MCF 10A (cell line): ENCODE measurements at regions not wholly inside any gene's neighbourhood (a gene's known extent, or its start where the extent isn't known, plus 50 kb on each side); places are given as distances from the start of the nearest gene placed in this dataset.
A peak's percentile ranks its signal among the peaks of the same experiment; 100 is the strongest.

Experiments
- BruUV-seq: library from RNA; stranded (reverse); fragments of 400-500 nt; replicated peaks from 2 replicates; lab custom pipeline; 2021; lab: Mats Ljungman, UMichigan
- CTCF ChIA-PET: fragments of 300-600 bp; sonication (Branson Sonifier 250); formaldehyde crosslinking; extraction: SDS; loops from one replicate; lab custom pipeline; 2021; ENCODE audit warnings: antibody characterized with exemption, inconsistent platforms; lab: Yijun Ruan, JAX
- POLR2A ChIA-PET: fragments of 300-600, 350-650 bp; sonication (Branson Sonifier 250); formaldehyde crosslinking; extraction: SDS; loops from one replicate; lab custom pipeline; 2020; ENCODE audit warnings: antibody characterized with exemption, inconsistent platforms; lab: Yijun Ruan, JAX
- DNase-seq: peaks from one replicate; pipeline ENCODE4 v3.0.0-alpha.2; 2018; ENCODE audit not compliant: unreplicated experiment
- H3K27ac Mint-ChIP-seq: one replicate; pipeline ENCODE4 v1.8.0; 2022; ENCODE audit warnings: mild to moderate bottlenecking, low read depth, mixed read lengths; ENCODE audit not compliant: unreplicated experiment
- H3K27me3 Mint-ChIP-seq: one replicate; pipeline ENCODE4 v1.8.0; 2022; ENCODE audit warnings: mixed read lengths; ENCODE audit not compliant: insufficient read depth, unreplicated experiment
- H3K36me3 Mint-ChIP-seq: one replicate; pipeline ENCODE4 v1.8.0; 2022; ENCODE audit warnings: mild to moderate bottlenecking, moderate library complexity, mixed read lengths; ENCODE audit not compliant: insufficient read depth, unreplicated experiment
- H3K4me1 Mint-ChIP-seq: one replicate; pipeline ENCODE4 v1.8.0; 2022; ENCODE audit warnings: mixed read lengths; ENCODE audit not compliant: insufficient read depth, unreplicated experiment
- H3K4me3 Mint-ChIP-seq: one replicate; pipeline ENCODE4 v1.8.0; 2022; ENCODE audit warnings: mild to moderate bottlenecking, moderate library complexity, mixed read lengths; ENCODE audit not compliant: unreplicated experiment
- H3K9me3 Mint-ChIP-seq: one replicate; pipeline ENCODE4 v1.8.0; 2022; ENCODE audit warnings: mixed read lengths; ENCODE audit not compliant: unreplicated experiment
- CTCF ChIP-seq: fragments of 200-600 bp; IDR thresholded peaks from one replicate; pipeline ENCODE4 v1.8.0; 2022; ENCODE audit warnings: antibody characterized with exemption, mild to moderate bottlenecking; ENCODE audit not compliant: unreplicated experiment
- intact Hi-C: fragments of 100-400 bp; cut with micrococcal nuclease; formaldehyde crosslinking; loops from 2 replicates; pipeline ENCODE4 v1.14.1; 2022

- POLR2A ChIA-PET: no interaction called here
- no peak for TF ChIP-seq CTCF
- Mint-ChIP-seq H3K36me3 (no peaks in the 10 kb centered on the region), H3K9me3 (no peaks in the 10 kb centered on the region), H3K4me3 (no peak overlapping the region), H3K27ac (no peak overlapping the region), H3K27me3 (no peaks in the 10 kb centered on the region), H3K4me1 (no peaks in the 10 kb centered on the region)
- CTCF ChIA-PET: interaction anchor here (0.7 to 1.2 kb wide), 3 partner anchors 53 to 1026 kb away, joined by 3 read pairs; no protein-coding TSS in a partner anchor
- no peak for DNase-seq
- no TSS peak for BruUV-seq
- intact Hi-C loops: no loop called here
These were observed 315.1 kb upstream of the ADGRL3 start for GRCh38 chr4:60885011-60885410.

GRCh38 chr4:60890743-60891142 lies 309.4 kb upstream of the ADGRL3 start:
- intact Hi-C loops: no loop called here
- POLR2A ChIA-PET: no interaction called here
- no peaks in the 10 kb centered on the region for H3K36me3 Mint-ChIP-seq
- H3K4me1 Mint-ChIP-seq: no peaks in the 10 kb centered on the region
- no peaks in the 10 kb centered on the region for H3K27me3 Mint-ChIP-seq
- no peak overlapping the region for H3K4me3 Mint-ChIP-seq
- no peak for TF ChIP-seq CTCF
- CTCF ChIA-PET: no interaction called here
- BruUV-seq: no TSS peak
- no peak for DNase-seq
- no peak overlapping the region for H3K27ac Mint-ChIP-seq
- no peaks in the 10 kb centered on the region for H3K9me3 Mint-ChIP-seq

- no TSS peak for BruUV-seq
- no peak for DNase-seq
- POLR2A ChIA-PET: interaction anchor here (0.5 kb wide), 1 partner anchor 70 kb away, joined by 3 read pairs; no protein-coding TSS in a partner anchor
- CTCF ChIA-PET: interaction anchor here (0.6 kb wide), 1 partner anchor 407 kb away, joined by 3 read pairs; no protein-coding TSS in a partner anchor
- Mint-ChIP-seq H3K27me3 (no peaks in the 10 kb centered on the region), H3K4me3 (no peak overlapping the region), H3K27ac (no peak overlapping the region), H3K9me3 (no peaks in the 10 kb centered on the region), H3K4me1 (no peaks in the 10 kb centered on the region), H3K36me3 (no peaks in the 10 kb centered on the region)
- intact Hi-C loops: no loop called here
- TF ChIP-seq CTCF: no peak
These were observed 308.2 kb upstream of the ADGRL3 start for GRCh38 chr4:60891947-60892346.

- TF ChIP-seq CTCF: no peak
- BruUV-seq: no TSS peak
- no peaks in the 10 kb centered on the region for H3K36me3 Mint-ChIP-seq
- intact Hi-C loops: no loop called here
- POLR2A ChIA-PET: interaction anchor here (1.2 kb wide), 1 partner anchor 9 kb away, joined by 3 read pairs; no protein-coding TSS in a partner anchor
- CTCF ChIA-PET: no interaction called here
- H3K27ac Mint-ChIP-seq: no peak overlapping the region
- H3K4me1 Mint-ChIP-seq: no peaks in the 10 kb centered on the region
- peak; percentile 27 for DNase-seq
- no peak overlapping the region for H3K4me3 Mint-ChIP-seq
- H3K9me3 Mint-ChIP-seq: no peaks in the 10 kb centered on the region
- H3K27me3 Mint-ChIP-seq: no peaks in the 10 kb centered on the region
These were observed 302.7 kb upstream of the ADGRL3 start for GRCh38 chr4:60897415-60897814.
